GM12878 (cell line): ENCODE measurements at regions not wholly inside any gene's neighbourhood (a gene's known extent, or its start where the extent isn't known, plus 50 kb on each side); places are given as distances from the start of the nearest gene placed in this dataset.

Experiments
- ATAC-seq: fragments of 200-7000 bp; cut with Tn5 transposase; 3 replicates; pipeline ENCODE4 v1.9.1; 2020; ENCODE audit warnings: mild to moderate bottlenecking, moderate library complexity
- BruUV-seq: library from RNA; stranded (reverse); fragments of 400-500 nt; replicated peaks from 2 replicates; lab custom pipeline; 2021; lab: Mats Ljungman, UMichigan
- CTCF ChIA-PET: fragments of 300-600 bp; sonication (Branson Sonifier 250); formaldehyde crosslinking; extraction: SDS; loops from one replicate; lab custom pipeline; 2021; ENCODE audit warnings: inconsistent platforms; lab: Yijun Ruan, JAX
- POLR2A ChIA-PET: fragments of 350-600 bp; formaldehyde crosslinking; extraction: SDS; loops from one replicate; lab custom pipeline; 2021; ENCODE audit warnings: inconsistent platforms; lab: Charles Lee
- RAD21 ChIA-PET: fragments of 300-600 bp; sonication (Branson Sonifier 250); formaldehyde crosslinking; loops from one replicate; lab custom pipeline; 2023; ENCODE audit warnings: antibody characterized with exemption; ENCODE audit not compliant: unreplicated experiment; lab: Charles Lee
- SMC1A ChIA-PET: fragments of 300-600 bp; sonication (Branson Sonifier 250); formaldehyde crosslinking; loops from one replicate; lab custom pipeline; 2023; ENCODE audit not compliant: unreplicated experiment, uncharacterized antibody; lab: Charles Lee
- DNase-seq: peaks from one replicate; pipeline ENCODE4 v3.0.0-alpha.2; 2011; ENCODE audit warnings: low read depth, low spot score
- FAIRE-seq: peaks from 3 replicates; lab custom pipeline; 2011; peaks lifted over from hg19 to GRCh38; lab: Jason Lieb, UNC
- H2AFZ ChIP-seq: 2 replicates; pipeline ENCODE4 v1.6.0; 2011; ENCODE audit warnings: low read depth, low read length, control low read depth; ENCODE audit not compliant: control insufficient read depth
- H3K27ac ChIP-seq: 2 replicates; pipeline ENCODE4 v1.5.1; 2011; ENCODE audit warnings: control low read depth; ENCODE audit not compliant: control insufficient read depth, insufficient read depth
- H3K27me3 ChIP-seq, 2 experiments: replicated peaks in 1 of 2; 2 replicates each; pipeline versions ENCODE4 v1.6.0 to v1.6.1; 2011; ENCODE audit warnings: low read length in 1 of 2; ENCODE audit not compliant: control insufficient read depth in 2 of 2, insufficient read depth in 2 of 2
- H3K36me3 ChIP-seq, 2 experiments: 2 replicates each; pipeline ENCODE4 v1.5.1; 2011; ENCODE audit warnings: low read length in 1 of 2; ENCODE audit not compliant: control insufficient read depth in 2 of 2, insufficient read depth in 2 of 2
- H3K4me1 ChIP-seq: 2 replicates; pipeline ENCODE4 v1.6.1; 2011; ENCODE audit warnings: mild to moderate bottlenecking, low read length, moderate library complexity, mixed read lengths; ENCODE audit not compliant: control insufficient read depth, insufficient read depth
- H3K4me2 ChIP-seq: 2 replicates; pipeline ENCODE4 v1.6.0; 2011; ENCODE audit warnings: control low read depth; ENCODE audit not compliant: control insufficient read depth, insufficient read depth
- H3K4me3 ChIP-seq: fragments of 200-600 bp; sonication (generic); 2 replicates; pipeline ENCODE4 v1.5.1; 2016
- H3K79me2 ChIP-seq: 2 replicates; pipeline ENCODE4 v1.6.0; 2011; ENCODE audit warnings: low read length; ENCODE audit not compliant: control insufficient read depth, insufficient read depth
- H3K9ac ChIP-seq: 2 replicates; pipeline ENCODE4 v1.8.0; 2011; ENCODE audit warnings: low read length, control low read depth, mixed read lengths; ENCODE audit not compliant: control insufficient read depth, insufficient read depth
- H3K9me3 ChIP-seq: replicated peaks from 3 replicates; pipeline ENCODE4 v1.5.1; 2011; ENCODE audit warnings: mild to moderate bottlenecking, low read length; ENCODE audit not compliant: control insufficient read depth, insufficient read depth
- H4K20me1 ChIP-seq: 2 replicates; pipeline ENCODE4 v1.6.0; 2011; ENCODE audit not compliant: control insufficient read depth, insufficient read depth
- SREBF2 ChIP-seq: IDR thresholded peaks from 2 replicates; pipeline ENCODE4 v1.6.1; 2012; ENCODE audit warnings: mild to moderate bottlenecking, low read length
- STAT3 ChIP-seq: IDR thresholded peaks from 2 replicates; pipeline ENCODE4 v1.6.1; 2011; ENCODE audit warnings: low read depth, low read length, improper control_type of control experiment
- TBL1XR1 ChIP-seq: IDR thresholded peaks from 2 replicates; pipeline ENCODE4 v1.6.1; 2012; ENCODE audit warnings: low read depth, low read length, improper control_type of control experiment
- ZNF217 ChIP-seq: fragments of 450-650 bp; IDR thresholded peaks from 2 replicates; pipeline ENCODE4 v1.6.1; 2017; ENCODE audit warnings: antibody characterized with exemption, mild to moderate bottlenecking
- WGBS: methylation state at CpG from one replicate; pipeline ENCODE4 v1.1.6; 2016; ENCODE audit warnings: low lambda C conversion rate; ENCODE audit not compliant: insufficient replicate concordance, insufficient coverage; ENCODE audit errors: missing lambda C conversion rate; 5-methylcytosine and 5-hydroxymethylcytosine counted together
- in situ Hi-C: fragments of 300-500 bp; cut with MboI; formaldehyde crosslinking; loops from 9 replicates; pipeline ENCODE4 v1.14.3; 2018; ENCODE audit warnings: mixed read lengths
- intact Hi-C: fragments of 100-400 bp; cut with micrococcal nuclease; formaldehyde crosslinking; loops from one replicate; pipeline ENCODE4 v1.14.2; 2022; ENCODE audit not compliant: unreplicated experiment
- TF ChIP-seq, protein P1 (sequence below): IDR thresholded peaks from 2 replicates; pipeline ENCODE4 v1.6.1; 2012; ENCODE audit warnings: low read depth, low read length, improper control_type of control experiment
- TF ChIP-seq, protein P2 (sequence below): IDR thresholded peaks from 2 replicates; pipeline ENCODE4 v1.6.1; 2012; ENCODE audit warnings: low read depth, low read length, improper control_type of control experiment
- TF ChIP-seq, protein P3 (sequence below): fragments of 150-350 bp; IDR thresholded peaks from 2 replicates; pipeline ENCODE4 v1.6.1; 2014; ENCODE audit warnings: mild to moderate bottlenecking, low read depth, low read length
- TF ChIP-seq, protein P4 (sequence below): fragments of 150-350 bp; IDR thresholded peaks from 2 replicates; pipeline ENCODE4 v1.6.1; 2016; ENCODE audit warnings: low read depth, low read length

DNA sequence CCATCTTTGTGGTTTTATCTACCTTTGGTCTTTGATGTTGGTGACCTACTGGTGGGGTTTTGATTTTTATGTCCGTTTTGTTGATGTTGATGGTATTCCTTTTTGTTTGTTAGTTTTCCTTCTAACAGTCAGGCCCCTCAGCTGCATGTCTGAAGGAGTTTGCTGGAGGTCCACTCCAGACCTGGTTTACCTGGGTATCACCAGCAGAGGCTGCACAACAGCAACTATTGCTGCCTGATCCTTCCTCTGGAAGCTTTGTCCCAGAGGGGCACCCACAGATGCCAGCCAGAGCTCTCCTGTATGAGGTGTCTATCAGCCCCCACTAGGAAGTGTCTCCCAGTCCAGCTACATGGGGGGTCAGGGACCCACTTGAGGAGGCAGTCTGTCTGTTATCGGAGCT, 199.3 kb upstream of the WDFY3 start:
- Histone ChIP-seq H3K9me3 (no peaks in the 10 kb centered on the region), H3K36me3 (no peaks in the 10 kb centered on the region)
- ChIA-PET POLR2A (no interaction called here), RAD21 (no interaction called here)
- ATAC-seq = no peak
- no TSS peak for BruUV-seq
- 24% methylated on average over 2 of the region's 2 CpGs for WGBS
- intact Hi-C loops = no loop called here
- in situ Hi-C loops = no loop called here
- TF ChIP-seq SREBF2 = no peak
- TF ChIP-seq, all 136 proteins: peak for 0
- no peak for DNase-seq
- Histone ChIP-seq H3K27me3 (no peaks in the 10 kb centered on the region), H3K4me1 (no peaks in the 10 kb centered on the region), H4K20me1 (no peaks in the 10 kb centered on the region), H3K4me2 (no peak overlapping the region), H2AFZ (no peak overlapping the region), H3K9ac (no peak overlapping the region), H3K27ac (no peak overlapping the region), H3K79me2 (no peaks in the 10 kb centered on the region), H3K4me3 (no peak overlapping the region)
- ChIA-PET SMC1A (interaction anchor here (1.5 kb wide), 1 partner anchor 16 kb away, joined by 3 read pairs; no protein-coding TSS in a partner anchor), CTCF (interaction anchor here (0.7 to 1.2 kb wide), 3 partner anchors 16 to 582 kb away, joined by 3 read pairs; no protein-coding TSS in a partner anchor)
- FAIRE-seq = no peak

DNA sequence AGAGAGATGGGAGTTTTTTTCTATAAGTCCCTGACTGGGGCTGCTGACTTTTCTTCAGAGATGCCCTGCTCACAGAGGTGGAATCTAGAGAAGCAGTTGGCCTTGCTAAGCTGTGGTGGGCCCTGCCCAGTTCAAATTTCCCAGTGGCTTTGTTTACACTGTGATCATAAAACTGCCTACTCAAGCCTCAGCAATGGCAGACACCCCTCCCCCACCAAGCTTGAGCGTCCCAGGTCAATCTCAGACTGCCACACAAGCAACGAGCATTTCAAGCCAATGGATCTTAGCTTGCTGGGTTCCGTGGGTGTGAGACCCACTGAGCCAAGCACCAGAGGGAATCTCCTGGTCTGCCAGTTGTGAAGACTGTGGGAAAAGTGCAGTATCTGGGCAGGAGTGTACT, 199.8 kb upstream of the WDFY3 start:
- FAIRE-seq (no peak), DNase-seq (no peak), ATAC-seq (no peak)
- ChIA-PET POLR2A (no interaction called here), CTCF (interaction anchor here (0.7 to 1.2 kb wide), 2 partner anchors 21 to 581 kb away, joined by 3 read pairs; no protein-coding TSS in a partner anchor), SMC1A (interaction anchor here (1.5 kb wide), 1 partner anchor 16 kb away, joined by 3 read pairs; no protein-coding TSS in a partner anchor), RAD21 (no interaction called here)
- Histone ChIP-seq H3K4me3 (no peak overlapping the region), H4K20me1 (no peaks in the 10 kb centered on the region), H3K27me3 (no peaks in the 10 kb centered on the region), H3K4me2 (no peak overlapping the region), H3K79me2 (no peaks in the 10 kb centered on the region), H3K9me3 (no peaks in the 10 kb centered on the region), H2AFZ (no peak overlapping the region), H3K4me1 (no peaks in the 10 kb centered on the region), H3K9ac (no peak overlapping the region), H3K27ac (no peak overlapping the region), H3K36me3 (no peaks in the 10 kb centered on the region)
- no TSS peak for BruUV-seq
- WGBS = 11% methylated on average over 3 of the region's 3 CpGs
- intact Hi-C loops = no loop called here
- in situ Hi-C loops = no loop called here
- TF ChIP-seq, protein P1, sequence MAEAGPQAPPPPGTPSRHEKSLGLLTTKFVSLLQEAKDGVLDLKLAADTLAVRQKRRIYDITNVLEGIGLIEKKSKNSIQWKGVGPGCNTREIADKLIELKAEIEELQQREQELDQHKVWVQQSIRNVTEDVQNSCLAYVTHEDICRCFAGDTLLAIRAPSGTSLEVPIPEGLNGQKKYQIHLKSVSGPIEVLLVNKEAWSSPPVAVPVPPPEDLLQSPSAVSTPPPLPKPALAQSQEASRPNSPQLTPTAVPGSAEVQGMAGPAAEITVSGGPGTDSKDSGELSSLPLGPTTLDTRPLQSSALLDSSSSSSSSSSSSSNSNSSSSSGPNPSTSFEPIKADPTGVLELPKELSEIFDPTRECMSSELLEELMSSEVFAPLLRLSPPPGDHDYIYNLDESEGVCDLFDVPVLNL = no peak
- TF ChIP-seq ZNF217 (no peak), STAT3 (no peak), TBL1XR1 (no peak)
- TF ChIP-seq, protein P2, sequence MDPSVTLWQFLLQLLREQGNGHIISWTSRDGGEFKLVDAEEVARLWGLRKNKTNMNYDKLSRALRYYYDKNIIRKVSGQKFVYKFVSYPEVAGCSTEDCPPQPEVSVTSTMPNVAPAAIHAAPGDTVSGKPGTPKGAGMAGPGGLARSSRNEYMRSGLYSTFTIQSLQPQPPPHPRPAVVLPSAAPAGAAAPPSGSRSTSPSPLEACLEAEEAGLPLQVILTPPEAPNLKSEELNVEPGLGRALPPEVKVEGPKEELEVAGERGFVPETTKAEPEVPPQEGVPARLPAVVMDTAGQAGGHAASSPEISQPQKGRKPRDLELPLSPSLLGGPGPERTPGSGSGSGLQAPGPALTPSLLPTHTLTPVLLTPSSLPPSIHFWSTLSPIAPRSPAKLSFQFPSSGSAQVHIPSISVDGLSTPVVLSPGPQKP = no peak
- TF ChIP-seq, protein P3, sequence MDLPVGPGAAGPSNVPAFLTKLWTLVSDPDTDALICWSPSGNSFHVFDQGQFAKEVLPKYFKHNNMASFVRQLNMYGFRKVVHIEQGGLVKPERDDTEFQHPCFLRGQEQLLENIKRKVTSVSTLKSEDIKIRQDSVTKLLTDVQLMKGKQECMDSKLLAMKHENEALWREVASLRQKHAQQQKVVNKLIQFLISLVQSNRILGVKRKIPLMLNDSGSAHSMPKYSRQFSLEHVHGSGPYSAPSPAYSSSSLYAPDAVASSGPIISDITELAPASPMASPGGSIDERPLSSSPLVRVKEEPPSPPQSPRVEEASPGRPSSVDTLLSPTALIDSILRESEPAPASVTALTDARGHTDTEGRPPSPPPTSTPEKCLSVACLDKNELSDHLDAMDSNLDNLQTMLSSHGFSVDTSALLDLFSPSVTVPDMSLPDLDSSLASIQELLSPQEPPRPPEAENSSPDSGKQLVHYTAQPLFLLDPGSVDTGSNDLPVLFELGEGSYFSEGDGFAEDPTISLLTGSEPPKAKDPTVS = no peak
- TF ChIP-seq, protein P4, sequence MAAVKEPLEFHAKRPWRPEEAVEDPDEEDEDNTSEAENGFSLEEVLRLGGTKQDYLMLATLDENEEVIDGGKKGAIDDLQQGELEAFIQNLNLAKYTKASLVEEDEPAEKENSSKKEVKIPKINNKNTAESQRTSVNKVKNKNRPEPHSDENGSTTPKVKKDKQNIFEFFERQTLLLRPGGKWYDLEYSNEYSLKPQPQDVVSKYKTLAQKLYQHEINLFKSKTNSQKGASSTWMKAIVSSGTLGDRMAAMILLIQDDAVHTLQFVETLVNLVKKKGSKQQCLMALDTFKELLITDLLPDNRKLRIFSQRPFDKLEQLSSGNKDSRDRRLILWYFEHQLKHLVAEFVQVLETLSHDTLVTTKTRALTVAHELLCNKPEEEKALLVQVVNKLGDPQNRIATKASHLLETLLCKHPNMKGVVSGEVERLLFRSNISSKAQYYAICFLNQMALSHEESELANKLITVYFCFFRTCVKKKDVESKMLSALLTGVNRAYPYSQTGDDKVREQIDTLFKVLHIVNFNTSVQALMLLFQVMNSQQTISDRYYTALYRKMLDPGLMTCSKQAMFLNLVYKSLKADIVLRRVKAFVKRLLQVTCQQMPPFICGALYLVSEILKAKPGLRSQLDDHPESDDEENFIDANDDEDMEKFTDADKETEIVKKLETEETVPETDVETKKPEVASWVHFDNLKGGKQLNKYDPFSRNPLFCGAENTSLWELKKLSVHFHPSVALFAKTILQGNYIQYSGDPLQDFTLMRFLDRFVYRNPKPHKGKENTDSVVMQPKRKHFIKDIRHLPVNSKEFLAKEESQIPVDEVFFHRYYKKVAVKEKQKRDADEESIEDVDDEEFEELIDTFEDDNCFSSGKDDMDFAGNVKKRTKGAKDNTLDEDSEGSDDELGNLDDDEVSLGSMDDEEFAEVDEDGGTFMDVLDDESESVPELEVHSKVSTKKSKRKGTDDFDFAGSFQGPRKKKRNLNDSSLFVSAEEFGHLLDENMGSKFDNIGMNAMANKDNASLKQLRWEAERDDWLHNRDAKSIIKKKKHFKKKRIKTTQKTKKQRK = no peak
